ENCODE measurements at regions not wholly inside any gene's neighbourhood (a gene's known extent, or its start where the extent isn't known, plus 50 kb on each side); places are given as distances from the start of the nearest gene placed in this dataset.
"Not testable (repeated sequence)": the region's sequence is repeated elsewhere in the genome, so short reads cannot be mapped to it uniquely, and the experiment has no call there.

DNA sequence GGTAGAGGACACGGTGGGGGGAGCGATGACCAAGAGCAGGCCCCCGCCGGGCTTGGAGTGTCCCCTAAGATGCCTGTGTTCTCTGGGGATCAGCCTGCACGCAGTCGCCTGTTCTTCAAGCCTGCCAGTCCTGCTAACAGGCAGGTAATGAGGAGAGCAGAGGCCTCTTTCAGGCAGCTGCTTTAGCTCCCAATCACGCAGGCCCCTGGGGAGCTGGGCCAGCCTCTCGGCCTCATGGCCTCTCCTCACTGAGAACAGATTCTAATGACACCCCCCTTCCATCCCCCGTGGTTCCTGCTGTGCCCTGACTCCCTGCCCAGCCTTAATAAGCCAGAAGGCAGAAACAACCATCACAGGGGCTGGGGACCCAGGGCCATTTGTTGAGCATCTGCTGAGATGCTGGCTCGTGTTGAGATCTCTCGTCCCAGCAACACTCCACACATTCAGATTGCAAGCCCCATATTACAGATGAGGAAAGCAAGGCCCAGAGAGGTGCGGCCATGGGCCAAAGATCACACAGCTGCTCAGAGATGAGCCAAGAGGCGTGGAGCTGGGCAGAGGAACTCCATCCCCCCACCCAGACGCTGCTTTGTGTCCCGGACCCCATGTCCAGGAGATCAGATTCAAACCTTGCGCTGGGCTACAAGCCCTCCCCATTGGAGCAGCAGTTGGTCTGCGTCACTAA is 71.6 kb upstream of the CASZ1 start:
- no peak for DNase-seq

DNA sequence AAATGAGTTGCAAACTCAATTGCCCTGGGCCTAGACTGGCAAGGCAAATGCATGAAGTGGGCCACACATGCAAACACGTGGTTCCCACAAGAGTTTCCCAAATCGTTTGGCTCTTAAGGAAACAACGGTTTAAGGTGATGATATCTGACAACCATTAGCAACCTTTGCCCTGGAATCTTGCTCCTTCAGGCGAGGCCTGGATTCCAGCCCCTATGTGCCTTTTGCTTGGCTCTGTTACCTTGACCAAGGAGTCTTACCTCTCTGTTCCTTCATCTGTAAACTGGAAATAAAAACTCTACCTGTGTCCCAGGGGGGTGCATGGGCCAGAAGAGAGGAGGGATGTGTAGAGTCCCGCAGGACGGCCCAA is 72.1 kb upstream of the CASZ1 start:
- DNase-seq = no peak

DNA sequence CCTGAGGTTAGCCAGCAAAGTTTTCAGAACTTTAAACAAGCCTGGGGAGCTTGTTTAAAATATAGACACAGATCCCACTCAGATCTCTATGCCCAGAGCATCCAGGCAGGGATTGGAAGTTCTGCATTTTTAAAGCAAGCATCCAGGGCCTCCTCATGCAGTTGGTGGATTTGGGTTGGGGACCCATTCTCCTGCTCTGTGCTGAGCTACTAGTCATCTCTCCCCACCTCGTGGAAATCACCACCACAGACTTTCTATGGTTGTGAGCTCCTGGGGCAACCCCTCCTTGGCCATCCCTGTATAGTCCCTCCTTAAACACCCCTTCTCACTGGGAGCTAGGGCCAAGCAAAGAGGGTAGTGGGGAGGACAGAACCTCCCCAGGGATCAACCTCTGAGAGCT is 73.5 kb upstream of the CASZ1 start:
- no peak for DNase-seq

DNA sequence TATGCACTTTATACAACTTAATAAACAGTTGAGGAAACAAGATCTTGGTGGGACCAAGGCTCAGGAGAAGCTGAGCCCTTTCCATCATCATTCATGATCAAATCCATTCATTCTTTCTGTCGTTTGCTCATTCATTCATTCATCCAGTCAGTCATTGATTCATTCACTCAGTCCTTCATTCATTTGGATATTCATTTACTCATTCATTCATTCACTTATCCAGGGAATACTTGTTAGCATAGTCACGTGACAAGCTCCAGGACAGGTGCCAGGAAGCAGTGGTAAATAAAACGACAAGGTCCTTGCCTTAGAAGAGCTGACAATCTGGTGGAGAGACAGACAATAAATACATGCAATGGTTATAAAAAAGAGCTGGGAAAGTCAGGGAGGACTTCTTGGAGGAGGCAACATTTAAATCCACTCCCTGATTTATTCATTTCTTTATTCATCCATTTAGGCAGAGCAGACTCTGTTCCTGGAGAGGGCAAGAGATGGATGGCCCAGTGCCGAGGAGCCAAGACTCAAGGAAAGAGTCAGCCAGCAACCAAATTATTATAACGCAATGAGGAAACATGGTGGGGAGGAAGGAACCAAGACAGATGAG is 74.1 kb upstream of the CASZ1 start:
- no peak for DNase-seq

DNA sequence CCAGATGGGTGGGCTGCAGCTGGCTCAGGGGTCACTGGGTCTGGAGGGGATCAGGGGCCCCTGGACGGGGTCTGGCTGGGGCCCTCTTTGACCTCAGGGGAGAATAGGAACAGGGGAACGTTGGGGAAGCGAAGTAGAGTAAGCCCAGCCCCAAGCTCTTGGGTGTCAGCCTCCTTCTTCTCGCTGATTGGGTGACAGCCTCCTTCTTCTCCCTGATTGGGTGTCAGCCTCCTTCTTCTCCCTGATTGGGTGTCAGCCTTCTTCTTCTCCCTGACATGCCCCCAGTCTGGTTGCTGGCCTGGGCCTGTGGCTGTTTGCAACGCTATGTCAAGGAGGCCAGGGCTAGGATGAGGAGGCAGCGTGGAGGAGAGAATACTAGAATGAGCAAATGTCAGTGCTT is 76.7 kb upstream of the CASZ1 start:
- no peak for DNase-seq

DNA sequence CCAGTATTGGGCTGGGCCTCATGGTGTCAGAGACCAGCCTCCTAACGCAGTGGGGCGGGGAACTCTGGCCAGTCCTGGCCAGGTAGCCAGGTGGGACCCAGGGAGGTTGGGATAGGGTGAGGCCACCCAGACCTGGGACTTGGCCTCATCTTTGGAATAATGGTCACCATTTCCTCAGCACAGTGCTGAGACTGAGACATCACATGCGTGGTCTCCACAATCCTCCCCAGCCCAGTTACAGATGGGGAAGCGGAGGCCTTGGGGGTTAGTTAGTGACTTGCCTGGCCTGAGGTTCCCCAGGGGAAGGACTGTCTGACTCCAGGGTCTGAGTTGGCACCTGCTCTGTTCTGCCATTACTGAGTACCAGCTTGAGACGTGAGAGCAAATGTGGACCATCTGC is 77.9 kb upstream of the CASZ1 start:
- DNase-seq = no peak

DNA sequence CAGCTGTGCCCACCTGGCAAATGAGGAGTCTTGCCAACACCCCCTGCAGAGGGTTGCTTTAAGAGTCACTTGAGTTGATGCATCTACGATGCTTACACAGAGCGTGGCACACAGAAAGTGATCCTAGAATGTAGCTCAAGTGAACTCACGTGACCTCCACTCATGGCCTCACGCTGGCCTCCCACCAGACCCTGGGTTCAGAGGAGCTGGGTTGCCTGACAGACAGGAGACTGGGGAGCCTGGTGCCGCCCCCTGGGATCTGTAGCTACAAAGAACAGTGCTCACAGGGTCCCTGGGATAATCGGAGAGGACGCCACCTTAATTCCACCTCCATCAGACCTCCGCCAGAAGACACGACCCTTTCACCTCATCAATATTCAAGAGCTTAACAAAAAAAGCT is 81.4 kb upstream of the CASZ1 start:
- DNase-seq = no peak

DNA sequence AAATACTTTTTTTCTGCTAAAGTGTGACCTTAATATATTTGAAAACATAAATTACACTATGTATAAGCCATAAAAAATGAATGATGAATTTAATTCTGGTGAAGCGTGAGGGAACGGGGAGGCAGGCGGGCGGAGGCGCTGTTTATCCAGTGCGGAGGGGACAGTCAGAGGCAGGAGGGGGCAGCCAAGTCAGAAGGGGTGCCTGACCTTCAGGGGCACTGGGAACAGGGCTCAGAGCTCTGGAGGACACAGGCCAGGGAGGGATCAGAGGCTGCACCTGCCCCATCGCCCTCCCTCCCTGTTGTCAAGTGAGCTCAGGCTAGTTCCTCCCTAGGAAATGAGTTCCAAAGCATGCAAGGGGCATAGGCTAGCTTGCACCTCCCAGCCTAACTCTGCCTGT is 82.0 kb upstream of the CASZ1 start:
- no peak for DNase-seq

DNA sequence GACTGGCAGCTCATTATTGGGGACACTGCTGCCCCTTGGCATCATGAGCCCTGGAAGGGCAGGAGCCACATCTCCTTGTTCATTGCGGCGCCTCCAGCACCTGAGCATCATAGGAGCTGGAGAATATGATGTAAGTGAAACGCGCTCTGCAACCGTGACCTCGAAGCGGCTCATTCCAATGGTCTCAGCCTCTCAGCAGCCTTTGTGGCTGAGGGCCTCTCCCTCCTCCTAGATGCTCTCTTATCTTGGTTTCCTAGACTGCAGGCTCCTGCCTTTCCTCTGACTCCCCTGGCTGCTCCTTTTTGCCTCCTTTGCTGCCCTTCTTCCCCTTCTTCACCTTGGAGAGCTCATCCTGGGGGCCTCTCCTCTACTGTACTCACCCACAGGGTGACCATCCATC is 83.6 kb upstream of the CASZ1 start:
- no peak for DNase-seq

DNA sequence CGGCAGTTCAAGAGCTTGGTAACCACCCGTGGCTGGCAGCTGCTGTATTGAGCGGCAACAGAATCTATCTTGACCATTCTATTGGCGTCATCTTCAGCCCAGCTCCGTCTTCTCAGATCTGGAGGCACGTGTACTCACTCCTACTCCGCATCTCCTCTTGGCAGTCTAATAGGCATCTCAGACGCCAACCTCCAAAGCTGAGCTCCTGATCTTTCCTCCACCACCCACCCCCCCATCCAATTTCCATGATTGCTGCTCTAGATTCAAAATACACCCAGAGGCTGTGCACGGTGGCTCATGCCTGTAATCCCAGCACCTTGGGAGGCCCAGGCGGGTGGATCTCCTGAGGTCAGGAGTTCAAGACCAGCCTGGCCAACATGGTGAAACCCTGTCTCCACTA is 84.6 kb upstream of the CASZ1 start:
- no peak for DNase-seq

DNA sequence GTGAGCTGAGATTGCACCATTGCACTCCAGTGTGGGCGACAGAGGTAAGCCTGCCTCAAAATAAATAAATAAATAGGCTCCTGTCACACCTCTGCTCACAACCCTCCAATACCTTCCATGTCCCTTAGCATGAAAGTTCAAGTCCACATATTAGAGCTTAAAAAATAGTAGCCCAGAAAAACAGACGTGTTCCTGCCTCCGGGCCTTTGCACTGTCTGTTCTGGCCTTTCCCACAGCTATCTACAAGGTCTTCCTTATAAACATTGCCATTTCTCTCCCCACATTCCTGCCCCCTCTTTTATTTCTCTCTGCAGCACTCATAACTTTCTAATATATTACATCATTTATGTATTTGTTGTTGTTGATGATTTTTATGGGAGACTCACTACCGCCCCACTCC is 85.6 kb upstream of the CASZ1 start:
- DNase-seq = no peak

DNA sequence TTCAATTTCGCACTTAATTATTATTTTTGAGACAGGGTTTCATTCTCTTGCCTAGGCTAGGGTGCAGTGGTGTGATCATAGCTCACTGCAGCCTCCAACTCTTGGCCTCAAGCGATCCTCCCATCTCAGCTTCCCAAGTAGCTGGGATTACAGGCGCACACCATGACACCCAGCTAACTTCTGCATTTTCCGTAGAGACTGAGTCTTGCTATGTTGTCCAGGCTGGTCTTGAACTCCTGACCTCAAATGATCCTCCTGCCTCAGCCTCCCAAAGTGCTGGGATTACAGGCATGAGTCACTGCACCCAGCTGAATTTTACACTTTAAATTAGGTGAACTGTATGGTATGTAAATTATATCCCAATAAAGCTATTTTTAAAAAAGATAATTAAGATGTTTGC is 90.6 kb upstream of the CASZ1 start:
- DNase-seq = not testable (repeated sequence)

DNA sequence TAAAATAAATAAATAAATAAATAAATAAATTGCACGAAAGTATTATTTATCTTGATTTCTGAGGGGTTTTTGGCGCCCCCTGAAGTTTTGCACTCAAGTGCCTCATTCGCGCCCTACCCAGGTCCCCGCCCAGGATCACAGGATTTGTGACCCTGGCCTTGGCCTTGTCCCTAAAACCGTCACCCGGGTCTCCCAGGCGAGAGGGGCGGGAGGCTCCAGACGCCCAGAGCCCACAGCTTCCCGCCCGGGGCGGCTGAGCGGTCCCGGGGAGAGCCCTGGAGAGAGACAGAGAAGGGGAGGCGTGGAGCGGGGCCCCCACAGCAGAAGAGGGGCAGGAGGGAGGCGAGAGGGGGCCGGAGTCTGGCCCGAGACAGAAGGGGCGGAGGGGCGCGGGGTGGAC is 91.8 kb upstream of the CASZ1 start:
- no peak for DNase-seq

DNA sequence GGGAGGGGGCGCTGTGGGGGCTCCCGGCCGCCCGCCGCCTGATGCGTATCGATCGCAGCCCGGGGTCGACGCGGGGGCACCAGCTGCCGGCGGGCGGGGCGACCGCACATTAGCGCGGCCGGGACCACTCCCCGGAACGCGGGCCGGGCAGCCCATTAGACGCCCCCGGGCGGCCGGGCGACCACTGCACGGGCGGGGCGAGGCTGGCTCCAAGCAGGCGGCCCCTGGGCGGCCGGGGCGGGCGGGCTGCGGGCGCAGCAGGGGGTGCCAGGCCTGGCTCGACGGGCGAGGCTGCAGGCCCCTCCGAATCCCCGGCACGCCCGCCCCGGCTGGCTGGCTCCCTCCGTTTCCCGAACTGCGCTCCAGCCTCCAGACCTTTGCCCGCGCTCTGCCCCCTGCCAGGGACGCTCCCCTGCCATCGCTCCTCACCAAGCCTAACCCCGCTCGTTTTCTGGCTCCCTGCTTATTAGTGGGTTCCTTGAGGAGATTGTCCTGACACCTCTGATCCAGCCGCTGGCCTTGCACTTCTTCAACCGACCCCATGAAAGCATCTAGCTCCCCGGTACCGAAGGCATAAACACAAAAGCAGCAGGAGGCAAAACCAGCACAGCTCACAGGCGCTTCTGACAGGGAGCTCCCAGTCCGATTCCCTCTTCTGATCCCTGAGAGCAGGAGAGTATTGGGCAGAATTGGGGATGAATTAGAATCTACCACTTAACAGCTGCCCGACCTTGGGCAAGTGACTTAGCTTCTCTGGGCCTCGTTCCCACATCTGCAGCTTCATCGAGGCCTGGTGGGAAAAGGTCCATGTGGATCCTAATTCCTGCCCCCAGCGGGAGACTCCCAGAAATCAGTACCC is 92.6 kb upstream of the CASZ1 start:
- no peak for DNase-seq

DNA sequence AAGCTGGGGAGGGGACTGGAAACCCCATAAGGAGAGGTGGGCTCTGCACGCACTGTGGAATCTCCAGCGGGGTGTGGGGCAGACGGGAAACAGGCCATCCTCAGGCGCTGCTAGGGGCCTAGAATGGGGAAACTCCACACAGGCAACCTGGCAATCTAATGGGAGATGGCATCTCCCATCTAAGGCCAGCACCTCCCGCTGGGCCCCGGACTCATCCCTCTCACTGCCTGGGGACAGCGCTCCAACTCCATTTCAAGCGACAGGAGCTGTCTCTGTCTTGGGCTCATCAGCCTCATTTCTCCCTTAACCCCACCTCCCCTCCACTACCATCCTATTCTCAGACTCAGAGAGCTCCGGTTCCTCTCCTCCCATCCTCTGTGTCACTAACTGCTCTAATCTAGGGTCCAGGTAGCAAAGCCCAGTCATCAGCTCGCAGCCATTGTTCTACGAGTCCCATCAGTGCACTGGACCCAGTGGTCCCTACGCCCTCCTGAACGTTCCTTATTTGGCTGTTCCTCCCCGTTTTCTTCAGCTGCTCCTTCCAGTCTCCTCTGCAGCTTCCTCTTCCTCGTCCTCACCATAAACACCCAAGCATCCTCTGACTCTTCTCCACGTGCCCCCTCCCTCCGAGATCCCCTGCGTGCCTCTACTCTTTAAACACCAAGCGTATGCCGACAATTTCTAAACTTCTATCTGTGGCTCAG is 93.4 kb upstream of the CASZ1 start:
- DNase-seq = no peak

DNA sequence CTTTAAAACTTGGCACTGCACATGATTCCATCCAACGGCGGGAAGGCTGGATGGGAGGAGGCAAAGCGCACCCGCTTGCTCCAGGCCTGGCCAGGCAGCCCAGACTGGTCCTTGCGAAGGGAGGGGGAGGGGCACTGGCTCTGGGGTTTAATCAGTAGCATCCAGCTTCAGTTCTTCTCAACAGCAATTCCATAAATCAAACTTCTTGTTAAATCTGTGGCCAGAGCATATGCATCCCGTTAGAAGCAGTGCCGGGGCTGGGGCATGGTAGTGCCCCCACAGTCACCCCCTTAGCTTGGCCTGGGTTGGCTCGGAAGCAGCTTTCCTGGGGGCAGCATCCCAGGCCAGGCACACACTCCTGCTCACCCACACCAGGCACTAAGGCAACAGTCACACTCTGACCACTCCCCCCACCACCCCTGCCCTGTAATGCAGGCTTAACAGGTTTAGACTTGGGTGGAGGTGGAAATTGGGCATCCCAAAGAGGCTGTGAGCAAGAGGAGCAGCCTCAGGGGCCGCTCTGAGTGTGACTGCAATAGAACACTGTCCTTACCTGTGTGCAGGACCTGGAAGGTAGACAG is 94.1 kb upstream of the CASZ1 start:
- no peak for DNase-seq

DNA sequence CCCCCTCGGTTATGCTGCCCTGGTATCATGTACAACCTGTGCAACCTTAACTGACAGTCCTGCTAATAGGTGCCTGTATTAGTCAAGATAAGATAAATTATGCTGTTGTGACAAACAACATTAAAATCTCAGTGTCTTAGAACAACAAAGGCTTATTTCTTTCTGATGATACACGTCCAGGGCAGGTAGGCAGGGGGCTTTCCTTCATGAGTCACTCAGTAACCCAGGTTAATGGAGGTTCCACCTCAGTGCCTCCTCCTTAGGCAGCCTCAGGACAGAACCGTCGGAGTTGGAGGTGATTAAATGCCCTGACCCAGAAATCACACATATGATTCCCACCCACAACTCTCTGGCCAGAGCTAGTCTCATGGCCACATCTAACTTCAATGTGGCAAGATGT is 94.6 kb upstream of the CASZ1 start:
- no peak for DNase-seq

DNA sequence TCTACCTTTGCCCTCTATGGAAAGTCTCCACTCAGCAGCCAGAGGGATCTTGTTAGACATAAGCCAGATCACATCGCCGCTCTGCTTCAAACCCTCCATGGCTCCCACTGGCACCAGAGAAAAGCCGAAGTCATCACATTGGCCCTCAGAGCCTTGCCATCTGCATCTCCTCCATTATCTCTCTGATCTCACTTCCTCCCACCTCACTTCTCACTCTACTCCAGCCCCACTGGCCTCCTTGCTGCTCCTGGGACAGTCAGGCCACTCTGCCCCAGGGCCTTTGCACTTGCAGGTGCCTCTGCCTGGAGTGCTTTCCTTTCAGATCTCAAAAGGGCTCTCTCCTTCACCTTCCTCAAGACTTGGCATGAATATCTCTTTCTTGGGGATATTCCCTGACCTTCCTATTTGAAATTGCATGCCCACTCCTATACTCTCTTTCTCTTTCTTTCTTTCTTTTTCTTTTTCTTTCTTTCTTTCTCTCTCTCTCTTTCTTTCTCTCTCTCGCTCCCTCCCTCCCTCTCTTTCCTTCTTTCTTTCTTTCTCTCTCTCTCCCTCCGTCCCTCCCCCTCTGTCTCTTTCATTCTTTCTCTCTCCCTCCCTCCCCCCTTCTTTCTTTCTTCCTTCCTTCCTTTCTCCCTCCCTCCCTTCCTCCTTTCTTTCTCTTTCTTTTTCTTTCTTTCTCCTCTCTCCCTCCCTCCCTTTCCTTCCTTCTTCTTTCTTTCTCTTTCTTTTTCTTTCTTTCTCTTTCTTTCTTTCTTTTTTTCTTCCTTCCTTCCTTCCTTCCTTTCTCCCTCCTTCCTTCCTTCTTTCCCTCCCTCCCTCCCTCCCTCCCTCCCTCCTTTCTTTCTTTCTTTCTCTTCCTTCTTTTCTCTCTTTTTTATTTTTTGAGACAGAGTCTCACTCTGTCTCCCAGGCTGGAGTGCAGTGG is 96.0 kb upstream of the CASZ1 start:
- DNase-seq = no peak

DNA sequence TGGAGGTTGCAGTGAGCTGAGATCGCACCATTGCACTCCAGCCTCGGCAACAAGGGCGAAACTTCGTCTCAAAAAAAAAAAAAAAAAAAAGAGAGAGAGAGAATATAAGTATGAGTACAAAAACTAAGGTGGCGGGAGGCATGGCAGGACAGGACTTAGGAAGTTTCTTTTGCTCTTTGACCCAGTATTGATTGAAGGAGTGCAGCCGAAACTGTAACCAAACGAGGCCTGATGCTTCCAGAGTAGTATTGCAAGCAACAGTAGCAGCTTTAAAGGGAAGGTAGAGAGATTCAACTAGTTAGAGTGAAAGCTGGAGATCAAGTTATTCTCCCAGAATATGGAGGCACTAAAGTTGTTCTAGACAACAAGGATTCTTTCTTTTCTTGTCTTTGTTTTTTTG is 99.2 kb upstream of the CASZ1 start:
- DNase-seq = no peak

DNA sequence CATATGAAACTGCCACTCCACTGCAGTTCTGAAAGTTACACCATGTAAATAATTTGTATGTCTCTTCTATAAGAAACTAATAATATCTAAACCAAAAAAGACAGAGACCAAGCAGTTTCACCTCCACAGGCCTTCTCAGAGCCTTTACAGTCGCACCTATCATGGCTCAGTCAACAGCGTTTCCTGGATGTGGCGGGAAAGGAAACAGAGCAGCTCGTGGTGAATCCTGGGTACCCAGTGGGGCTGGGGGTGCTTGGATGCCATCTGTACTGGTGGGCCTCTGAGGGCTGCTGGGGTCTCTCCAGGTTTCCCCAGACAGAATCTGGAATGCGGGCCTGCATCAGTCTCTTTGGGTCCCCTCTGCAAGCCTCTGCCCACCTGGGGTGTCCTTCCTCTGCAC is 100.2 kb upstream of the CASZ1 start:
- no peak for DNase-seq

DNA sequence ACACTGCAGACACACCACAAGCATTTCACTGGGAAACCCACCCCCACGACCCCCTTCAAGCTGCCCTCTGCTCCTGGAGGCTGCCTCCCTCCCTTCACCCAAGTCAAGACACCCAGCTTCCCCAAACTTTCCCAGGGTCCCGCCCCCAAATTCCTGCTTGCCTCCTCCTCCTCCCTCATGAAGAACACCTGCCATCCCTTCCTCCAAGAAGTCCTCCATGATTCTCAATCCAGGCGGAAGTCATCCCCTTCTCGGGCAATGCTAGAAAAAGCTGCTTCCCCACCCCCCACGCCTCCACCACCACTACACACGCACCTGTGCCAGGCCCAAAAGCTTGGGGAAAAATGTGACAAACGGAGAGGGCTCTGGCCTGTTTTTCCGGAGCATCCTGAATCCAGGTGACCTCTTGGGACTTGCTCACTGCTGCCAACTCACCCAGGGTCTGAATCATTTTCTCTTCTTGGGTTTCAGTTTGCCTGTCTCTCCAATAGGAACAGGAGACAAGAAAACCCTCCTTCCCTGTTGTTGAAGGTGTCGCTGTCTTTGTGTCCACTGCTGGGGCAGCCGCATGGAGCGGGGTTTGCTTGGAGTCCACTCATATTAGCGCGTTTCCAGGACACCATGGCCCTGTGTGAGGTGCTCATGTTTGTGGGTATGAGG is 101.0 kb upstream of the CASZ1 start:
- DNase-seq = no peak
